GM21717 (cell line): ENCODE measurements at regions not wholly inside any gene's neighbourhood (a gene's known extent, or its start where the extent isn't known, plus 50 kb on each side); places are given as distances from the start of the nearest gene placed in this dataset.
"Not testable (repeated sequence)": the region's sequence is repeated elsewhere in the genome, so short reads cannot be mapped to it uniquely, and the experiment has no call there.

ENCODE experiments used
- ATAC-seq: cut with Tn5 transposase; IDR thresholded peaks from one replicate; pipeline ENCODE4 v1.9.1; 2021; ENCODE audit warnings: mild to moderate bottlenecking, moderate library complexity; ENCODE audit not compliant: unreplicated experiment

DNA sequence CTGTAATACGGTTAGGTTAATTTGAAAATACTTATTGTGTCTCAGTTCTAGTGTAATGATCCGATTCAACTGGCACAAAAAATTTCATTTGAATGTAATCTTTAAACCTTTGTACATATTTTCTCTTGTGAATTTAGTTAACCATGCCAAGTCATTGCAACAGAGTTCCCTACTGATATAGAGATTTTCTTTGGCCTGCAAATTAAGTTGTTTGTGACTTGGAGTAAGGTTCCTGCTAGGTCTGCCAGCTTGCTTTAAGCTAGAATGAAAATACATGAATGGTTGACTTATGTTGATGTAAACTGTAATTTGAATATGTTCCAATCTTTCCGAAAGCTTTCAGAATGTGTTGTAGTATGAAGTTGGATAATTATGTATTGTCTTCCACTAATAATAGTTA is 1004.1 kb upstream of the EDIL3 start:
- no peak for ATAC-seq

DNA sequence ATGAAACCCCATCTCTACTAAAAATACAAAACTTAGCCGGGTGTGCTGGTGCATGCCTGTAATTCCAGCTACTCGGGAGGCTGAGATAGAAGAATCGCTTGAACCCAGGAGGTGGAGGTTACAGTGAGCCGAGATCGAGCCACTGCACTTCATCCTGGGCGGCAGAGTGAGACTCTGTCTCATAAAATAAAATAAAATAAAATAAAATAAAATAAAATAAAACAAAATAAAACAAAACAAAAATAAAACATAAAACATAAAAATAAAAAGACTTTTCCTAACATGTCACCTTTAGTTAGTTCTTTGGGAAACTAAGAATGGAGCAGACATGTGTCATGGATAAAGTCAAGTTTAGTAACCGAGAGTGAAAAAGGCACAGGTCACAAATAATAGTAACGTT is 1007.6 kb upstream of the EDIL3 start:
- ATAC-seq, result not testable (repeated sequence)

DNA sequence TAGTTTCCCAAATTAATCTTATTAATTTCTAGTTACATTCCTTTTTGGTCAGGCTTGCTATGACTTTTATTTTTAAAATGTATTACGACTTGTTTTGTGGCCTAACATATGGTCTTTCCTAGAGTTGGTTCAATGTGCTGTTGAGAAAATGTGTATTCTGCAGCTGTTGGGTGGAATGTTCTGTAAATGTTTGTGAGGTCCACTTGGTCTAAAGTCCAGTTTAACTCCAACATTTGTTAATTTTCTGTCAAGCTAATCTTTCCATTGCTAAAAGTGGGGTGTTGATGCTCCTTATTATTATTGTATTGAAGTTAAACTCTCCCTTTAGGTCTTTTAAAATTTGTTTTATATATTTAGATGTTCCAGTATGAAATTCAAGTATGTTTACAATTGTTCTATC is 1010.8 kb upstream of the EDIL3 start:
- ATAC-seq, result no peak

DNA sequence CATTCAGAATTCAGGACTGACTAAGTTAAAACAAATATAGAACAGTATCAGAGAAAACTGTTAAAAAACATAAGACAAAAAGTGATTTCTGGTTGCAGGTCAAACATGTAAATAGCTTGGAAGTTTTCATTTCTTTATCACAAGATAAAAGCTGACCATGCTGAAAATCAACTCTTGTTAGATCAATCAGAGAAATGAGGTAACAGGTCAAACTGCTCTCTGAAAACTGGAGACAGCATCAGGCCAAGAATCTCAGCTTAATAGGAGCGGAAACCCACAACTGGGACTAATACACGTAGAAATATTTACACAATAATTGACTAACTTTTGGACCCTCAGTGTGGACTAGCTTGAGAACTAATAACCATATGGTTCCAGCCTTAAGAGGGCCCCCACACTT is 1012.8 kb upstream of the EDIL3 start:
- ATAC-seq, result no peak

DNA sequence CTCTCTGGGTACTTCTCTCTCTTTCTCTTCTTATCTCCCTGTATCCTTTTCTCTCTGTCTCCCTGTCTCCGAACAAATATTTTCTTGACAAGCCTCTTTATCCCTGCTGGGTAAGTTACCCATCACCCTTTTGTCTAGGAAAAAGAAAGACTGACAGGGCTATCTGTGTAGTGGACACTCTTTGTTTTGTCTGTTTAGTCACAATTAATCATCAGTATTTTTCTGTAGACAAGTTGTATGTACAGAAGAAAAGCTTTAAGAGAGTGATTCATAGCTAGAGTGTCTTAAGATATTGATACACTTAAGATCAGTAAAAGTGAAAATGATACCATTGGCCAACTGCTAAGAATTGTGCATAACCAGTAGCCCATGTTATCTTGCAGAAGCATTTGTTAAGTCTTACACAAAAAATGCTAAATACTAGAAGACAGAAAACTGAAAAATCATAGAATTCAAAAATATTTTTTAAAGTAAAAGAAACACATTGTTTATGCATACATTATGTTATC is 1043.8 kb upstream of the EDIL3 start:
- no peak for ATAC-seq

DNA sequence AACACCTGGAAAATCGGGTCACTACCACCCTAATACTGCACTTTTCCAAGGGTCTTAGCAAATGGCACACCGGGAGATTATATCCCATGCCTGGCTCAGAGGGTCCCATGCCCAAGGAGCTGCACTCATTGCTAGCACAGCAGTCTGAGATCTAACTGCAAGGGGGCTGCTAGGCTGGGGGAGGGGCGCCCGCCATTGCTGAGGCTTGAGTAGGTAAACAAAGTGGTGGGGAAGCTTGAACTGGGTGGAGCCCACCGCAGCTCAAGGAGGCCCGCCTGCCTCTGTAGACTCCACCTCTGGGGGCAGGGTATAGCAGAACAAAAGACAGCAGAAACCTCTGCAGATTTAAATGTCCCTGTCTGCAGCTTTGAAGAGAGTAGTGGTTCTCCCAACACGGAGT is 1047.0 kb upstream of the EDIL3 start:
- ATAC-seq, result not testable (repeated sequence)

DNA sequence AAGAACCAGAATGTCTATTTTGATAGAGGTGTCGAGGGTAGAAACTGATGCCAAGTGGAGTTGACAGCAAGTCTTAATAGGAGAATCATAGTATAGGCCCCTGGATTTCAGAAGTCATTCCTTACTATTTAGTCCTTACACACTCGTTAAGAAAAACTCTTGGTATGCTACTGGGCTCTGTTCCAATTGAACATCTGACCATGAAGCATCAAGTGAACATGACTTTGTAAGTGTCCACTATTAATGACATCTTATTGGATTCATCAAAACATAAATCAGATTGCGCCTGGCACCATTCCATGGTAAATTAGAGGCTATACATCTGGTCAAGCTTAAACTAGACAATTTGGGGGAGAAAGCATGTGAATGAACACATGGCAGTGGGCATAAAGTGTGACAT is 1056.5 kb upstream of the EDIL3 start:
- ATAC-seq, result no peak

DNA sequence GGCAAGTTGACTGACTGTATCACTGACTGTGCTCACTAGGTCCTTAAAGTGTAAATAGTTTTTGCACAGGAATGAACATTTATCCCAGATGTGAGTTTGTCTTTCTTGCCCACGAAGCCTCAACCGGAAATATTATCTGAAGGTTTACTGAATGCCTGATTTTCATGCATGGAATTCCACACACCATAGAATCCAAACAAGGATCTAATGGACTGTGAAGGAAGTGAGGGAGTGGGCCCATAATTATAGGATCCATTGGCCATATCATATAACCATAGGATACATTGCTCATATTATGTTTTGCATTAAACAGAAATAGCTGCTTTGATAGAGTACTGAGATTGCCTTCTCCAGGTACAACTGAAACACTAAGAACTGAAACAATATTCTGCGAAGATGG is 1057.2 kb upstream of the EDIL3 start:
- ATAC-seq, result no peak

DNA sequence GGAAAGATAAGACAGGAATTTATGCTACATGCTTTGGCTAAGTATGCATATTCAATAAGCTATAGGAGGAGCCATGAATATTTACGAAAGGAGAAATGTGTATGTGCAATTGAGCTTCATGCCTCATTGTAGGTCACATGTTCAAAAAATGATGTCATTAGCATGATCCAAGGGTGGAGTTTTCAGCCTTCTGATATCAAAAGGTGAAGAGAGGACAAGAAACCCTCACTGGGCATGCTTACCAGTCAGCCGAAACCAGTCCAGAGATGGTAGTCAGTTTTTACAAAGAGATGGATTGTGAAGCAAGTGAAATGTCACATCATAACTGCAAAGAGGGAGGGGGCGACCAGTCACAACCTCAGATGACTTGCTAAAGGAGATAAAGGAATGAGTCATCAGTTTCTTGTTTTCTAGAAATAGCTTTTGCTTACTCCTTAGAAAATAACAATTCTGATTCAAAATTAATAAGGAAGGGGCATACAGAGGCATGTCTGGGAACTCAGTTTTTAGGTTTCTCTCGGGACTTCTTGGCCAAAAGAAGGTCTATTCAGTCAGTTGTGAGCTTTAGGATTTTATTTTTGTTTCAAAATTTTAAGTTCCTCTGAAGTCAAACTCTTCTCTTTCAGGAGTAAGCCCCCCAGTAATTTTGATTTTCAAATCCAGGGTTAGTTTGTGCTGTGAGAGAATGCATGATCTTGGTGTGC is 1067.8 kb upstream of the EDIL3 start:
- ATAC-seq, result peak; percentile 50

DNA sequence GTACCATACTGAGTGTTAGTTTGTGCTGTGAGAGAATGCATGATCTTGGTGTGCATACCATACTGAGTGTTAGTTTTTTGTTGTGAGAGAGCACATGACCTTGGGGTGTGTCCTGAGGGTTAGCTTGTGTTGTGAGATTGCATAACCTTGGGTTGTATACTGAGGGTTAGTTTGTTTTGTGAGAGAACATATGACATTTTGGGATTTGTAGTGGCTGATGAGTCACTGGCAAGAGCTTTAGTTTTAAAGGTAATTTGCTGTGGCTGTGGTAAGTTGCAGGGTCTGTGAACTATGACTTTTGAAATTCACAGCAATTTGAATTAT is 1068.3 kb upstream of the EDIL3 start:
- no peak for ATAC-seq

DNA sequence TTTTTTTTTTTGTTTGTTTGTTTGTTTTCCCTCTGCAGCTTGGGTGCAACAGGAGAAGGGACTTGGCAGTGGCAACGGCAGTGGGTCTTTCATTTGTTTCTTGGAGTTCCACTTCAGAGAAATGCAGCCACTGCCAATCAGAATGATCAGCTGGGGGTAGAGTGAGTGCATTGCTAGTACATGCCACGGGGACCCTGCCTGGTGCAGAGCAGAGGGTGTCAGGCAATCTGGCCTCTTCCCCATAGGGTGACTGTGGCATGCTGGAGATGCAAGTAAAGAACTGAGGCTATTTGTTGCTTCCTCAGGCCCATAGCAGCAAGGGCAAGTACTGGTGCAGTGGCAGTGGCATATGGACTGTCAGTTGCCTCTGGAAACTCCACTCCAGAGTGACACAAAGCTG is 1073.6 kb upstream of the EDIL3 start:
- ATAC-seq, result no peak

DNA sequence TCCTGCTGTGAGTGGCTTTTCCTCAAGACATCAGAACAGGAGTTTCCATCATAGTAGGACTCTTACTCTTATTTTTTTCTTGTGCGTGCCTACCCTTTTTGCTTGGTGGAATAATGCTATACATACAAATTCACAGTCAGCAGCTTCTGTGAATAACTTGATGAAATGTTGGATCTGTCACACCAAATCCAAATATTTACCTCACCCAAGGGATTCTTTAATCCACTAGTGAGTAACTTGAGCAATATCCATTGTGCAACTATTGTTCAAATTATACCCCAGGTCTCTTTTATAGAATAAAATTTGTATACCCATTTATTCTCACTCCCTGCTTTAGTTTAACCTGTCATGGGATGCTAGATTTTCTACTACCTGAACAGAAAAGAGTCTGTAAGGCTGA is 1078.3 kb upstream of the EDIL3 start:
- no peak for ATAC-seq

DNA sequence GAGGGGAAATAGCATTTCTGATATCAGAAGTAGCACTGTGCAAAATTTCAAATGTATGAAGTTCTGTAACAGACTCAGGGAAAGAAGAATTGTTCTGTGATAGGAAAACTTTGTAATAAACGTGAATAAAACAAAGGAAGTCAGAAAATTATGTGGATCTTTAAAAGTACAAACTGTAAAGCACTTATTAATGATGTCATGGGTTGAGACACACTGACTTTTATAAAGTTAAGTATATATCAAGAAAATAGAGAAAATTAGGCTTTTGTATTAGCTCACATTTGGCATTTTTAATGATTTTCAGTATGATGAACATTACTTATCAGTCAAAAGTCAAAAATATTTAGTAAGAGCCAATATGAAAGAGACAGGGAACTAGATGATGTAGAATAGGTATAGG is 1081.7 kb upstream of the EDIL3 start:
- no peak for ATAC-seq

DNA sequence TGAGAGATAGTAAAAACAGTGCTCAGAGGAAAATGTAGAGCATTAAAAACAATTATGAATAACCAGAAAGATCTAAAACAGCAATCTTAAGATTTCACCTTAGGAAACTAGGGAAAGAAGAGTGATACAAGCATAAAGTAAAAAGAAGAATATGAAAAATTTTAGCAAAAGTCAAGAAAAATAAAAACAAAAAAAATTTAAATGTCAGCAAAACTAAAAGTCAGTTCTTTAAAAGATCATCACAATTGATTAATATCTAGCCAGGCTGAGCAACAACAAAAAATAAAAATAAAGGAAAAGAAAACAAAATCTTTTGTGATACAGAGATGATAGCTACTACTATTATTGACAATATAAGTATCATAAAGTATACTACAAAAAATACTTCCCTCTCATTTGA is 1088.1 kb upstream of the EDIL3 start:
- no peak for ATAC-seq

DNA sequence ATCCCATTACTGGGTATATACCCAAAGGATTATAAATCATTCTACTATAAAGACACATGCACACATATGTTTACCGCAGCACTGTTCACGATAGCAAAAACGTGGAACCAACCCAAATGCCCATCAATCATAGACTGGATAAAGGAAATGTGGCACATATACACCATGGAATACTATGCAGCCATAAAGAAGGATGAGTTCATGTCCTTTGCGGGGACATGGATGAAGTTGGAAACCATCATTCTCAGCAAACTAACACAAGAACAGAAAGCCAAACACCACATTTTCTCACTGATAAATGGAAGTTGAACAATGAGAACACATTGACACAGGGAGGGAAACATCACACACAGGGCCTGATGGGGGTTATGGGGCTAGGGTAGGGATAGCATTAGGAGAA is 1090.5 kb upstream of the EDIL3 start:
- not testable (repeated sequence) for ATAC-seq

DNA sequence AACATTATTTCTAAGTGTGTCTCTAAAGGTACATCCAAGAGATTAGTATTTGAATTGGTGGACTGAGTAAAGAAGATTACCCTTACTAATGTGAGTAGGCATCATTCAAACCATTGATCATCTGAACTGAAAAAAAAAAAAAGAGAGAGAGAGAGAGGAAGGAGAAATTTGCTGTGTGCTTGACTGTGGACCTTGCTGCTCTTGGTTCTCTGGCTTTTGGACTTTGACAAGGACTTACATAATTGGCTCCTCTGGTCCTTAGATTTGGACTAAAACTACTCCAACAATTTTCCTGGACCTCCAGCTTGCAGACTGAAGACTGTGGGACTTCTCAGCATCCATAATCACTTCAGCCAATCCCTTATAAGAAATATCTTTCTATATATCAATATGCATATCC is 1091.9 kb upstream of the EDIL3 start:
- no peak for ATAC-seq

DNA sequence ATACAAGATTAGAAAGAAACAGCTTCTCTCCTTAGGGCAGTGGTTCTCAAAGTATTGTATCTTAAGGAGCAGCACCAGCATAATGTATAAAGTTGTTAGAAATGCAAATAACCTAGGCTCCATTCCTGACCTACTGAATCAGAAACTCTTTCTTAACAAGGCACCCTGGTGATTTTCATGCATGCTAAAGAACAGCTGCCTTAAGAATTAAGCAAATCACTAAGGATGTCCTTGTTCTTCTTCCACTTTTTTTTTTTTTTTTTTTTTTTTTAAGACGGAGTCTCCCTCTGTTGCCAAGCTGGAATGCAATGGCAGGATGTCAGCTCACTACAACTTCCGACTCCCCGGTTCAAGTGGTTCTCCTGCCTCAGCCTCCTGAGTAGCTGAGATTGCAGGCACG is 1095.2 kb upstream of the EDIL3 start:
- no peak for ATAC-seq

DNA sequence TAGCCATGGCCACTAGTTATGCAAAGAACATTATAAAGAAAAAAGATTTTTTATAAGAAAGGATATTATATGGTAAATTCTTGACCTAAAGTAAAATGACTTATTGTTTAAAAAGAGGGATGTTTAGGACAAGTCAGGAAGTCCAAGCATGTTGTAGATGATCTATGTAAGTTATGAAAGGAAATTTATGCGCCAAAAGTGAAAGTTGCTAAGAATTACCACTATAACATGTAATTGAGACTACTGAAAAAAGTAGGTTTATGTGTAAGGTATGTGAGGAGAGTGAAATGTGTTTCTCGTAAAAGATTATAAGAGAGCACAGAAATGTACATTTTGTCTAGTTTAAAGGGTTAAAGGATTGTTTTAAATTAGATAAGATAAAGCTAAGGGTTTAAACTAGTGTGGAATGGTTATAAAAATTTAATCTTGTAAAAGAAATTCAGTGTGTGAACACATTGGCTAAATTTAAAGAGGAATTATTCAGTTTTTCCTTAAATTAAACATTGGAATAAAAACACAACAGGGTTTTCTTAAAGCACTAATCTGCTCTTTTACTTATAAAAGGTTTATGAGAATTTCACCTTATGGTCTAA is 1100.4 kb upstream of the EDIL3 start:
- no peak for ATAC-seq

DNA sequence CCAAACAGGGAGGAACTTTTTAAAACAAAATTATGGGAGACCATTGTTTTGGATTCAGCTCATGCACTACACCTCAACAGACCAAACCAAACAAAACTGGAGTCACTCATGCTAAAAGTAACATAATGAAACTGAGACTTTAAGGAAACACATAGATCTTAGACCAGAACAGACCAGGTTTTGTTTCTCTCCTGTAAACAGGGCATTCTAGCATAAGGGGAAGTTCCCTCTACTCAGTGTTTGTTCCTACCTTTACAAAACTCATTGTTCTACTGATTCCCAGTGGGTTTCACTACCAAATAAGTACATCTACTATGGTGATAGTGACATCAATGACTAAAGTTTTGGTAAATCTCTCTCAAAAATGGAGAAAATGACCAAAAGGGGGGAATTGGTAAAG is 1103.6 kb upstream of the EDIL3 start:
- ATAC-seq, result no peak

DNA sequence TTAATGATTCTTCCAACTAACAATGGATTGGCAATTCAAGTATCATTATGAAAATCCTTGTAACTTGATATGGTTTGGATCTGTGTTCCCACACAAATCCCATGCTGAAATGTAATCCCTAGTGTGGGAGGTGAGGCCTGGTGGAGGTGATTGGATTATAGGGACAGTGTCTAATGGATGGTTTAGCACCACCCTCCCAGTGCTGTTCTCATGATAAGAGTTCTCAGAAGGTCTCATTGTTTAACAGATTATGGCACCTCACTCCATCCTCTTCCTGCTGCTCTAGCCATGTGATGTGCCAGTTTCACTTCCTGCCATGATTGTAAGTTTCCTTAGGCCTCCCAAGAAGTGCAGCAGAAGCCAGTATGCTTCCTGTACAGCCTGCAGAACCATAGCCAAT is 1116.2 kb upstream of the EDIL3 start:
- no peak for ATAC-seq

DNA sequence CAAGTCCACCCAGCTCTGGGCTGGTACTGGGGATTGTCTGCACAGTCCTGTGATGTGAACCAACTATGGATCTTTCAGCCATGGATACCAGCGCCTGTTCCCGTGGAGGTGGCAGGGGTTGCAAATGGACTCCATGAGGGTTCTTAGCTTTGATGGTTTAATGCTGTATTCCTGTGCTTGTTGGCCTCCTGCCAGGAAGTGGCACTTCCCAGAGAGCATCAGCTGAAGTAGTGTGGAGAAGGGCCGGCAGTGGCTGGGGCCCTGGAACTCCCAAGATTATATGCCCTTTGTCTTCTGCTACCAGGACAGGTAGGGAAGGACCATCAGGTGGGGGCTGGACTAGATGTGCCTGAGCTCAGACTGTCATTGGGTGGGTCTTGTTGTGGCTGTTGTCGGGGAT is 1104.8 kb upstream of the COX7C start:
- ATAC-seq, result no peak

DNA sequence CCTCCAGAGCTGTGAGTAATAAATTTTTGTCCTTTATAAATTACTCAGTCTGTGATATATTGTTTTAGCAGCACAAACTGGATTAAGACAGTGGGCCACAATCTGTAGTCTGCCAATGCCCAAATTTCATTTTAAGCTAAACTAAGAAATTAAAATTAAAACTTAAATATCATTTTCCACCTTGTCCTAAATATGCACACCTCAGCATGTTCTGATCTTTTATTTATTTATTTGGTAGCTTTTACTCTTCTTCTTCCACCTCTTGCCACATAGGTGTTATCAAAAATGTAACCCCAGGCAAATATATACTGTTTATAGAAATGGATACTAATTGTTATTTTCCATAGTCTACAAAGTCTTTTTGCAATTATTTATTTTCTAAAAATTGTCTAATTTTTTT is 1102.2 kb upstream of the COX7C start:
- no peak for ATAC-seq

DNA sequence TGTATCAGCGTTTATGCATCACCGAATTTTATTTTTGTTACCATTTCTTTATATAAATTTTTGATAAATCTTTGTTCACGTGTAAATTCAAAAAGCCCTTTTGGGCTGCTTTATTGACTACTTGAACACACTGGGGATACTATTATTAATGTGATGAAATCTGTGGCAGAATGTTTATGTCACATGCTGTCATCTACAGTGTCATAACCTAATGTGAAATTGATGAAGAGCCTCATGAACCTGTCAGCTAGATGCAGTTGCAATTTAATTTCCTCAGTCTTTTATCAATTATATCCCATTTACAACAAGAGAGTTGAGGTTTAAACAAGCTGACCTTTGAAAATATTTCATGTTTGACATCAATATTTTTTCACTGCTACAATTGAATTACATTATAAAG is 1100.4 kb upstream of the COX7C start:
- ATAC-seq, result no peak
